Limb (tissue), 2 donors: ENCODE measurements at regions not wholly inside any gene's neighbourhood (a gene's known extent, or its start where the extent isn't known, plus 50 kb on each side); places are given as distances from the start of the nearest gene placed in this dataset.
"Not testable (repeated sequence)": the region's sequence is repeated elsewhere in the genome, so short reads cannot be mapped to it uniquely, and the experiment has no call there.

Source experiments
- DNase-seq, 2 donors: peaks; one replicate each; pipeline ENCODE4 v3.0.0-alpha.2; 2016; ENCODE audit errors: extremely low spot score in 2 of 2

DNA sequence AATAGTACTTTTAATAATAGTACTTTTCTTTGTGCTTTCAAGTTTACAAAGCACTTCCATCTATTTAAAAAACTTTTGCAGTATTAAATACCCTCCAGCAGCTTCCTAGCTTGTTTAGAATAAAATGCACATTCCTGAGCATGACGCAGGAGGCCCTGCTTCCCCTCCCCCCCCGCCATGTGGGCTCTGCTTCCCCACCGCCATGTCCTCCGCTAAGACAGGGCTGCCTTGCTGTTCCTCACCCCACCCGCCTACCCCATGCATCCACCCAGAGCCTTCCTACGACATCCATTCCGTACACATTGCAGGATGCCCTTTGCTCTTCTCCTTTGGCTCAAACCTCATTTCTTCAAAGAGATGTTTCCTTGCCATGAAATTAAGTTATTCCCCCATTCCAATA lies 205.9 kb upstream of the MSX2 start:
- DNase-seq, result no peak

- no peak for DNase-seq
Measured at GRCh38 chr5:174520420-174521396, 203.7 kb upstream of the MSX2 start.

DNA sequence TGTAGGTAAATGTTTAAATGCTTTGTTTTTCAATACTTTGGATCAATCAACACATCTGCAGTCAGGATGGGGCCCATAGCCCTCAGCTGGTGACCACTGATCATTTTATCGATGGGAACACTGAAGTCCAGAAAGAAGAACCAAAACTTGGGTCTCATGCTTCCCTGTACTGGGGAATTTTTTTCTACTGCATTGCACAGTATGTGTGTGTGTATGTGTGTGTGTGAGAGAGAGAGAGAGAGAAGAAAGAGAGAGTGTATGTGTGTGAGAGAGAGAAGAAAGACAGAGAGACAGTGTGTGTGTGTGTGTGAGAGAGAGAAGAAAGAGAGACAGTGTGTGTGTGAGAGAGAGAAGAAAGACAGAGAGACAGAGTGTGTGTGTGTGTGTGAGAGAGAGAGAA lies 202.9 kb upstream of the MSX2 start:
- no peak for DNase-seq

DNA sequence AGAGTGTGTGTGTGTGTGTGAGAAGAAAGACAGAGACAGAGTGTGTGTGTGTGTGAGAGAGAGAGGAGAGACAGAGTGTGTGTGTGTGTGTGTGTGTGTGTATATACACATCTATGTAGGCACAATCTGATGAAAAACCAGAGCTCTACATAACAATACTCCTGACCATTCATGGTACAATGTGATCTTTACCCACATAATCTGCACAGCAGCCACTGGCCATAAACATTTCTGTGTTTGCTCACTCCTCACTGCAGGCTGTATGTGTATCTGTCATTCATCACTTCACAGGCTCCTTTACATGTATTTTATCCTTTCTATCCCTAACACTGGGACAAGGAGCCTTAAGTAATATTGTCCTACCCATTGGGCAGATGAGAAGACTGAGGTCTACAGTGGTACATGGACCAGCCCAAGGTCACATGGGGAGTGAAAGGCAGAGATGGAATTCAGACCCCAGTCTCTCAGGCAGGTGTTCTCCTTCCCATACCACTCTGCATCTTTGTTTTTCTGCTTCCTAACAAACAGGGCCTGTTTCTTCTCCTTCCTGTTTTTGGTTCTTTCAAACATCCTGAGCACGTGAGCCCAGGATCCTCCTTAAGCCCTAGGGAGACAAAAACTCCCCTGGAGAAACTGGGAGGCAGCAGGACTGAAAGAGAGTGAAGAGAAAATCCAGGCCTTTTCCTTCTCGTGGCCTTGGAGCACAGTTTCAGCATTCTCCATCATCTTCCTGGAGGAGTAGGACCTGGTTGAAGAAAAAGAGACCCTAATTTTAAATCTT lies 201.7 kb upstream of the MSX2 start:
- DNase-seq, result no peak

GRCh38 chr5:174523311-174524071 lies 200.9 kb upstream of the MSX2 start:
- DNase-seq, result no peak

- DNase-seq, result no peak
Measured at GRCh38 chr5:174524351-174524750, 200.0 kb upstream of the MSX2 start.

GRCh38 chr5:174526177-174526576 lies 198.2 kb upstream of the MSX2 start:
- no peak for DNase-seq

DNA sequence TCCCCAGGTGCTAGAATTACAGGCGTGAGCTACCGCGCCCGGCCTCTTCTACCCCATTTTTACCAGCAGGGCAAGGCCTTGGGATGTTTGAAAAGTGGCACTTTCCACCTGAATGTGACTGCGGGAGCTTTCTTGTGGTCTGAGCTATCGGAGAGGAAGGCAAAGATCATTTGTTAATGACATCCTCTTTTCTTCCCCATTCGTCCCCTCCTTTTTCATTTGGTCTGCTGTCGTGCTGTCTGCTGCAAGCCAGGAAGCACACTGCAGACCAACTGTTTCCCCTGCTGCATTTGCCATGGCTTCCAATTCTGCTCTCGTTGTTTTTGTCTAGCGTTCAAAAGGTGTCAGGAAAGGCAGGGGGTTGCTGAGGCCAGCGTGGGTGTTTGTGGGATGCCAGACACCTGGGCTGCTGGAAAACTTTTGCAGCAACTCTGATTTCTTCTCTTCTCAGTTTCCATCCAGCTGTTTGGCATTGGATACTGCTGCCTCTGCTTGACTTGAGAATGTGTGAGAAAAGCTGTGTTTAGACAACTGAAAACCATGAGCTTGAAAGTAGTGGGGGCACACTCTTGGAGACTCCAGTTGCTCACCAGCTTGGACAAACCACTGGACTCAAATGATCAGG lies 196.4 kb upstream of the MSX2 start:
- DNase-seq, result no peak

GRCh38 chr5:174528821-174529544 lies 195.4 kb upstream of the MSX2 start:
- DNase-seq, result no peak

GRCh38 chr5:174529925-174530681 lies 194.3 kb upstream of the MSX2 start:
- DNase-seq, result no peak

DNA sequence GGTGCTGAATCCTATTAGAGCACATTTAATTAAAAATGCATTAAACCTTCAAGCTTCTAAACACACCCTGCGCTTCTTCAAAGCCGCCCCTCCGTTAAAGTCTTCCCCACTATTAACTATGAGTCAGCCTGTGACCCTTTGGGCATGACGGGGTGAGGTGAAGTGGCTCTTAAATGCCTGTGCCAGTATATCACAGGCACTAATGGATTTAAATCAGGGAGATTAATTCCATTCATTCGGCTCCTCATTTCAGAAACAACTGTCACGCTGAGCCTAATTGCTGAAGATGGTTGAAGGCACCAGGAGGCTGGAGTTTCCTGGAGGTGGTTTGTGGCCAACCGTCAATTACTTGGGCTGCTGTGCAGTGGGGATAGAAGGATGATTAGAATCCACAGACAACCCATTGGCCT lies 192.6 kb upstream of the MSX2 start:
- no peak for DNase-seq

DNA sequence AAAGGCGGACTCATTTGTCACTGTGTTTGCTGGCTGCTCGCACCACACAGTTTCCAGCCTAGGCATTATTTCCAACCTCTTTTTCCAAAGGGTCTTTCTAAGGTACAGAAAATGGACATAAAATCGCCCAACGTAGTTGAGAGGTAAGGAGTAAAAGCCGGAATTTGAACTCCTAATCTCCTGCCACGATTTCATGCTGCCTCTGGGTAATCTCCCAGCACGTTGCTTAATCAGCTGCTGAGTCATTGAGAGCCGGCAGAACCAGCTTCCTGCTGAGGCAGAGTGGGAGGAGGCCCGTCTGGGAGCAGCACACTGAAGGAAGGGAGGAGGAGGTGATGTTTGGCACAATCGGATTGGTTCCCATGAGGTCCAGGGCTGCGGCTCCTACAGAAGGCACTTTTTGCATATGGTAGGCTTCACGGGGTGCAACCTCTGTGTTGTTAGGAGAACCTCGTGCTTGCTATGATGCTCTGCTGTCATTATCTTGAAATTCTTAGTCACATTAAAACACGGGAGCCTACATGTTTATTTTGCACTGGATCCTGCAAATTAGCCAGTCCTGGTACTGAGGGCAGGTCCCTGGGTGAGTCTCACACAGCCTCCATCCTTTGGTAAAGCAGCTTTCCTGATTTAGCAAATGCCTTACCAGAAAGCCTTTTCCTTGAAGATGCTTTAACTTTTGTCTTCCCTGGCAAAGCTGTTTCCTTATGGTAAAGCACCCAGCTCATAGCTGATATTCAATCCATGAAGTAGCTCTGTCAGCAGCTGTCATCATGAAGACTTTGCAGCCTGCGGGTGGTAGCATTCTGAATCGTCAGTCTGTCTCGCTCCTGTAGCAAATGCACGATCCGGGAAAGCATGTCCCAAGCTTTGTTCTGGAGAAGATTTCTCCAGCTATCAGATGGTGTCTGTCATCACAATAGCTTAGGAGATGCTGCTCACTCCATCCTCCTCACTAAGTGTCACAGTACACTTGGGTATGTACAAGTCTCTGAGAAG lies 191.6 kb upstream of the MSX2 start:
- DNase-seq, result peak; percentile 22 to 51

DNA sequence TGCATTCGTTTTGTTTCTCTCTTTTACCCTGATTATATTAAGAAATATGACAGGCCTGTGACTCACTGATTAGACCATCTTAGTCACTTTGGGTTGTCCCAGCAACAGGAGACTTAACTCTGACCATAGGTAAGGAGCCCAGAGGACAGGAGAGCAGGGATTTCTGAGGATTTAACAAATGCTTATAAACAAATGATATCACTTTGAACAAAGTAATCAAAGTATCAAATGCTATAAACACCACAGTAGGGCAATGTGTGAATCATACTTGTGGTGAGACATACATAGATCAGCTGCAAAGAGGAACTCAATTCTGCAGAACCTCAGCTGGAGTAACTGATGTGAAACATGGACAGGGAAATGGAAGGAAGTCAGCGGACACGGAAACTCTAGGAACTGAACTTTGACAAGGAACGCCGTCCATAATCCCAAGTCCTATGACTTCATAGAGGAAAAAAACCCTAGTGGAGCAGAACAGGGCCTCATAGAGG lies 190.6 kb upstream of the MSX2 start:
- DNase-seq, result no peak

GRCh38 chr5:174535669-174536068 lies 188.7 kb upstream of the MSX2 start:
- no peak for DNase-seq

GRCh38 chr5:174539823-174540222 lies 184.6 kb upstream of the MSX2 start:
- not testable (repeated sequence) for DNase-seq

GRCh38 chr5:174542037-174542436 lies 182.3 kb upstream of the MSX2 start:
- DNase-seq, result no peak

- no peak for DNase-seq
Measured at GRCh38 chr5:174542471-174542870, 181.9 kb upstream of the MSX2 start.

GRCh38 chr5:174545926-174546325 lies 178.5 kb upstream of the MSX2 start:
- no peak for DNase-seq
